ENCODE measurements at regions not wholly inside any gene's neighbourhood (a gene's known extent, or its start where the extent isn't known, plus 50 kb on each side); places are given as distances from the start of the nearest gene placed in this dataset.
A peak's percentile ranks its signal among the peaks of the same experiment; 100 is the strongest.
"Not testable (repeated sequence)": the region's sequence is repeated elsewhere in the genome, so short reads cannot be mapped to it uniquely, and the experiment has no call there.

- H3K27me3 ChIP-seq (replicated peaks; ENCODE audit: insufficient read depth), result peaks cover 6% of the 10 kb centered on the region; the same call in 1 of the 2 replicates
- in situ Hi-C loops (cut with MboI), result no loop called here
- H3K36me3 ChIP-seq (ENCODE audit: low read depth), result no peaks in the 10 kb centered on the region
- no peak overlapping the region for H3K9ac ChIP-seq
- H3K27ac ChIP-seq, result no peak overlapping the region
- H3K9me3 ChIP-seq (ENCODE audit: low read depth), result no peaks in the 10 kb centered on the region
- no peak overlapping the region for H3K4me2 ChIP-seq (ENCODE audit: unreplicated experiment)
- WGBS, 2 experiments (ENCODE audit: low coverage in 1 of 2, low lambda C conversion rate in 2 of 2, missing lambda C conversion rate in 2 of 2), result 7 to 14% methylated on average over 2 of the region's 2 CpGs
- H4K20me1 ChIP-seq (ENCODE audit: insufficient read depth), result no peaks in the 10 kb centered on the region
- no peaks in the 10 kb centered on the region for H3K9me2 ChIP-seq (ENCODE audit: insufficient read depth)
- no peak overlapping the region for H3K4me3 ChIP-seq
- peaks cover 12% of the 10 kb centered on the region; the same call in 1 of the 2 replicates for H3F3A ChIP-seq (ENCODE audit: insufficient read depth)
- no peaks in the 10 kb centered on the region for H3K79me2 ChIP-seq (ENCODE audit: insufficient read depth)
- no peak for TF ChIP-seq EZH2 (IDR thresholded peaks at IDR 0.05; ENCODE audit: insufficient read depth, poor library complexity, severe bottlenecking)
- no peak for TF ChIP-seq EZH2phosphoT487 (IDR thresholded peaks at IDR 0.05; ENCODE audit: insufficient read depth, low read depth)
- H3K4me1 ChIP-seq (ENCODE audit: insufficient read depth), result peaks cover 13% of the 10 kb centered on the region
- peak; percentile 49 for DNase-seq
- no peak overlapping the region for H2AFZ ChIP-seq
These were observed 240.1 kb upstream of the TBX18 start for GRCh38 chr6:85004361-85004995.

GRCh38 chr6:85002847-85003246 lies 238.4 kb upstream of the TBX18 start:
- H3K4me1 ChIP-seq (ENCODE audit: insufficient read depth), result peaks cover 3% of the 10 kb centered on the region; the same call in 1 of the 2 replicates
- no peak overlapping the region for H3K9ac ChIP-seq
- in situ Hi-C loops (cut with MboI), result no loop called here
- H4K20me1 ChIP-seq (ENCODE audit: insufficient read depth), result no peaks in the 10 kb centered on the region
- peaks cover 12% of the 10 kb centered on the region; the same call in 1 of the 2 replicates for H3F3A ChIP-seq (ENCODE audit: insufficient read depth)
- H3K27me3 ChIP-seq (replicated peaks; ENCODE audit: insufficient read depth), result peaks cover 6% of the 10 kb centered on the region; the same call in 1 of the 2 replicates
- H3K9me3 ChIP-seq (ENCODE audit: low read depth), result no peaks in the 10 kb centered on the region
- no peak overlapping the region for H3K4me2 ChIP-seq (ENCODE audit: unreplicated experiment)
- no peak overlapping the region for H2AFZ ChIP-seq
- H3K4me3 ChIP-seq, result no peak overlapping the region
- H3K79me2 ChIP-seq (ENCODE audit: insufficient read depth), result no peaks in the 10 kb centered on the region
- no peaks in the 10 kb centered on the region for H3K9me2 ChIP-seq (ENCODE audit: insufficient read depth)
- H3K36me3 ChIP-seq (ENCODE audit: low read depth), result no peaks in the 10 kb centered on the region
- TF ChIP-seq EZH2phosphoT487 (IDR thresholded peaks at IDR 0.05; ENCODE audit: insufficient read depth, low read depth) (no peak), EZH2 (IDR thresholded peaks at IDR 0.05; ENCODE audit: insufficient read depth, poor library complexity, severe bottlenecking) (no peak)
- H3K27ac ChIP-seq, result no peak overlapping the region
- 50 to 64% methylated on average over 3 of the region's 3 CpGs for WGBS, 2 experiments (ENCODE audit: low coverage in 1 of 2, low lambda C conversion rate in 2 of 2, missing lambda C conversion rate in 2 of 2)
- DNase-seq, result no peak

DNA sequence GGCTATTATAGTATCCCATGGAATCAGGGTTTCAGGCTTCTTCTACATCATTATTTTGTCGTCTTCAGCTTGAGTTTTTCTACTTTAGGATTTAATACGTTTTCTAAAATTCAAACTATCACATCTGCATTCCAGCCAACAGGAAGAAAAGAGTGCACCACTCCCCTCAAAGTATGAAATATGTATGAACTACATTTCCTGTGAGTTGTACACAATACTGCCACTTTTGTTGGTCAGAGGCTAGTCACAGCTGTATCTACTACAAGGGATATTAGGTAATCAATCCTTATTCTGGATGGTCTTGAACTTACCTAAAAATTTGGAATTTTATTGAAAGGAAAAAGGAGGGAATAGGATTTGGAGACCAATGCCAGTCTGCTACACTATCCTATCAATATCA lies 235.6 kb upstream of the TBX18 start:
- H3K4me1 ChIP-seq (ENCODE audit: insufficient read depth), result 0 out of 2 replicates have a peak, but pooled peaks cover 3% of the 10 kb centered on the region
- no peak overlapping the region for H2AFZ ChIP-seq
- no peaks in the 10 kb centered on the region for H3K9me2 ChIP-seq (ENCODE audit: insufficient read depth)
- peaks cover 6% of the 10 kb centered on the region; the same call in 1 of the 2 replicates for H3K27me3 ChIP-seq (replicated peaks; ENCODE audit: insufficient read depth)
- H3K4me3 ChIP-seq, result no peak overlapping the region
- no peaks in the 10 kb centered on the region for H3K36me3 ChIP-seq (ENCODE audit: low read depth)
- DNase-seq, result no peak
- WGBS, 2 experiments (ENCODE audit: low coverage in 1 of 2, low lambda C conversion rate in 2 of 2, missing lambda C conversion rate in 2 of 2), result 71 to 73% methylated on average over 2 of the region's 2 CpGs
- TF ChIP-seq EZH2 (IDR thresholded peaks at IDR 0.05; ENCODE audit: insufficient read depth, poor library complexity, severe bottlenecking) (no peak), EZH2phosphoT487 (IDR thresholded peaks at IDR 0.05; ENCODE audit: insufficient read depth, low read depth) (no peak)
- H4K20me1 ChIP-seq (ENCODE audit: insufficient read depth), result no peaks in the 10 kb centered on the region
- H3K9me3 ChIP-seq (ENCODE audit: low read depth), result no peaks in the 10 kb centered on the region
- H3F3A ChIP-seq (ENCODE audit: insufficient read depth), result peaks cover 11% of the 10 kb centered on the region; the same call in 1 of the 2 replicates
- H3K9ac ChIP-seq, result no peak overlapping the region
- no peaks in the 10 kb centered on the region for H3K79me2 ChIP-seq (ENCODE audit: insufficient read depth)
- H3K27ac ChIP-seq, result no peak overlapping the region
- in situ Hi-C loops (cut with MboI), result no loop called here
- no peak overlapping the region for H3K4me2 ChIP-seq (ENCODE audit: unreplicated experiment)

DNA sequence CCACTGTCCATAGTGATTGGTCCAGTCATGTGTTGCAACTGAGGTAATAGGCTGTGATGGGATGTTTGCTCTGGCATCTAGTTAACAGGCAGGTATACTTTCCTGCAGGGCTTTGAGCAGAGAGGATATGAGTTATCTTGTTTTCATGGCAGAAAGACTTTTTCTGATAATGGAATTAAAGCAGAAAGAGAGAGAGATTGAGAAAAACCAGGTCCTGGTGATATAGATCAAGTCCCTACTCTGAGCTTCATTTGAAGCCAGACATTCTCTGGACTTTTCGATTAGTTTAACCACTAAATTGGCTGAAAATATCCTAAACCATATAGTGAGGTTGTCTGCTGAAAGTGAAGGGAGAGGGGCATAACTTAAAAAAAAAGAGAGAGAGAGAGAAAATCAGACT lies 233.8 kb upstream of the TBX18 start:
- no peak overlapping the region for H3K9ac ChIP-seq
- TF ChIP-seq EZH2phosphoT487 (IDR thresholded peaks at IDR 0.05; ENCODE audit: insufficient read depth, low read depth), result no peak
- no peak for TF ChIP-seq EZH2 (IDR thresholded peaks at IDR 0.05; ENCODE audit: insufficient read depth, poor library complexity, severe bottlenecking)
- no peak overlapping the region for H3K27ac ChIP-seq
- H2AFZ ChIP-seq, result no peak overlapping the region
- no peak for DNase-seq
- no peaks in the 10 kb centered on the region for H3K9me2 ChIP-seq (ENCODE audit: insufficient read depth)
- in situ Hi-C loops (cut with MboI), result no loop called here
- no peaks in the 10 kb centered on the region for H3K9me3 ChIP-seq (ENCODE audit: low read depth)
- H3K79me2 ChIP-seq (ENCODE audit: insufficient read depth), result no peaks in the 10 kb centered on the region
- H3K4me1 ChIP-seq (ENCODE audit: insufficient read depth), result no peaks in the 10 kb centered on the region
- no peak overlapping the region for H3K4me2 ChIP-seq (ENCODE audit: unreplicated experiment)
- no peaks in the 10 kb centered on the region for H3K36me3 ChIP-seq (ENCODE audit: low read depth)
- H3F3A ChIP-seq (ENCODE audit: insufficient read depth), result no peaks in the 10 kb centered on the region
- no peaks in the 10 kb centered on the region for H4K20me1 ChIP-seq (ENCODE audit: insufficient read depth)
- peaks cover 6% of the 10 kb centered on the region; the same call in 1 of the 2 replicates for H3K27me3 ChIP-seq (replicated peaks; ENCODE audit: insufficient read depth)
- H3K4me3 ChIP-seq, result no peak overlapping the region
- WGBS, 2 experiments (ENCODE audit: low coverage in 1 of 2, low lambda C conversion rate in 2 of 2, missing lambda C conversion rate in 2 of 2), result 54 to 71% methylated on average over 1 of the region's 1 CpG

GRCh38 chr6:84988766-84989165 lies 224.4 kb upstream of the TBX18 start:
- WGBS, 2 experiments (ENCODE audit: low coverage in 1 of 2, low lambda C conversion rate in 2 of 2, missing lambda C conversion rate in 2 of 2), result 7 to 9% methylated on average over 1 of the region's 1 CpG
- H3K4me1 ChIP-seq (ENCODE audit: insufficient read depth); in situ Hi-C loops (cut with MboI); H3K4me3 ChIP-seq; H3F3A ChIP-seq (ENCODE audit: insufficient read depth); H3K9me3 ChIP-seq (ENCODE audit: low read depth); H3K27ac ChIP-seq; H3K4me2 ChIP-seq (ENCODE audit: unreplicated experiment); H2AFZ ChIP-seq; H3K79me2 ChIP-seq (ENCODE audit: insufficient read depth); H3K9me2 ChIP-seq (ENCODE audit: insufficient read depth); H3K36me3 ChIP-seq (ENCODE audit: low read depth); H3K9ac ChIP-seq; H4K20me1 ChIP-seq (ENCODE audit: insufficient read depth); H3K27me3 ChIP-seq (replicated peaks; ENCODE audit: insufficient read depth): not testable (repeated sequence)
- DNase-seq, result peak; percentile 11

DNA sequence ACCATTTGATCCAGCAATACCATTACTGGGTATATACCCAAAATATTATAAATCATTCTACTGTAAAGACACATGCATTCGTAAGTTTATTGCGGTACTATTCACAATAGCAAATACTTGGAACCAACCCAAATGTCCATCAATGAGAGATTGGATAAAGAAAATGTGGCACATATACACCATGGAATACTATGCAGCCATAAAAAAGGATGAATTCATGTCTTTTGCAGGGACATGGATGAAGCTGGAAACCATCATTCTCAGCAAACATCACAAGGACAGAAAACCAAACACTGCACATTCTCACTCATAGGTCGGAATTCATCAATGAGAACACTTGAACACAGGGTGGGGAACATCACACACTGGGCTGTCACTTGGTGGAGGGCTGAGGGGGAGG lies 221.1 kb upstream of the TBX18 start:
- H3K9me2 ChIP-seq (ENCODE audit: insufficient read depth); H3K4me2 ChIP-seq (ENCODE audit: unreplicated experiment); H3K27ac ChIP-seq; H4K20me1 ChIP-seq (ENCODE audit: insufficient read depth); H3K9ac ChIP-seq; H2AFZ ChIP-seq; H3K79me2 ChIP-seq (ENCODE audit: insufficient read depth); H3F3A ChIP-seq (ENCODE audit: insufficient read depth); DNase-seq; H3K4me3 ChIP-seq; in situ Hi-C loops (cut with MboI); H3K27me3 ChIP-seq (replicated peaks; ENCODE audit: insufficient read depth); H3K36me3 ChIP-seq (ENCODE audit: low read depth); H3K4me1 ChIP-seq (ENCODE audit: insufficient read depth); H3K9me3 ChIP-seq (ENCODE audit: low read depth): not testable (repeated sequence)
- WGBS, 2 experiments (ENCODE audit: low coverage in 1 of 2, low lambda C conversion rate in 2 of 2, missing lambda C conversion rate in 2 of 2), result 74 to 83% methylated on average over 3 of the region's 3 CpGs
